EL (cell line): ENCODE measurements at regions not wholly inside any gene's neighbourhood (a gene's known extent, or its start where the extent isn't known, plus 50 kb on each side); places are given as distances from the start of the nearest gene placed in this dataset.
"Not testable (repeated sequence)": the region's sequence is repeated elsewhere in the genome, so short reads cannot be mapped to it uniquely, and the experiment has no call there.

Source experiments
- DNase-seq: peaks from one replicate; pipeline ENCODE4 v3.0.0-alpha.2; 2016

- DNase-seq: no peak
These were observed 422.1 kb downstream of the RAB38 start for GRCh38 chr11:87753143-87753542.

DNA sequence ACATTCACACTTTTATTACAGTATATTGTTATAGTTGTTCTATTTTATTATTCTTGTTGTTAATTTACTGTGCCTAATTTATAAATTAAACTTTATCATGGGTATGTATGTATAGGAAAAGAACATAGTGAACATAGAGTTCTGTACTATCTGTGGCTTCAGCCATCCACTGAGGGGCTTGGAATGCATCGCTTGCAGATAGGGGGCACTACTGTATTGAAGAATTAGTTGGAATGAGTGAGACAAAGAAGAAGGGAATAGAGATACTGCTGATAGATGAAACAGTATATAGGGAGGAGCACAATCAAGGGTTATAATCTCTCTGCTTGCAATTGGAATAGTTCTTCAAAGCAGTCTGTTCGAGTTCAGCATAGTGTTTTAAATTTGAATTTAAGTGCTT, 432.2 kb downstream of the RAB38 start:
- DNase-seq: no peak

- DNase-seq: no peak
These were observed 434.3 kb downstream of the RAB38 start for GRCh38 chr11:87740968-87741367.

DNA sequence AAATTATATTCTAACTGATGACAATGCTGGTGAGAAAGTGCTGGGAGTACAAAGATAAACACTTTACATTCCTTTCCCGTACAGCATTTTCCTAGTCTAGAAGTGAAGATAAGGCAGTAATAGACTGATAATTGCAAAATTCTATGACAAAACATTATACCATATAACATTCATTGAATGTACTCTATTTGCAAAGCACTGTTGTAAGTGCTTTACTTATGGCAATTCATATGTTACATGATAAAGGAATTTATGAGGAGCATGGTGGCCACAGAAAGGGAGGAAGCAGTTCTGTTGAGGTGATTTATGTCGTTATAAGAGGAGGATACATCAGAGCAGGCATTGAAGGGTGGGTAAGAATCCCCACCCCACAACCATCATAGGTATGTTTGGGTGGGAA, 434.8 kb downstream of the RAB38 start:
- DNase-seq: no peak

GRCh38 chr11:87739766-87740165, 435.5 kb downstream of the RAB38 start:
- peak; percentile 7 for DNase-seq

- DNase-seq: no peak
These were observed 436.0 kb downstream of the RAB38 start for GRCh38 chr11:87739261-87739660.

DNA sequence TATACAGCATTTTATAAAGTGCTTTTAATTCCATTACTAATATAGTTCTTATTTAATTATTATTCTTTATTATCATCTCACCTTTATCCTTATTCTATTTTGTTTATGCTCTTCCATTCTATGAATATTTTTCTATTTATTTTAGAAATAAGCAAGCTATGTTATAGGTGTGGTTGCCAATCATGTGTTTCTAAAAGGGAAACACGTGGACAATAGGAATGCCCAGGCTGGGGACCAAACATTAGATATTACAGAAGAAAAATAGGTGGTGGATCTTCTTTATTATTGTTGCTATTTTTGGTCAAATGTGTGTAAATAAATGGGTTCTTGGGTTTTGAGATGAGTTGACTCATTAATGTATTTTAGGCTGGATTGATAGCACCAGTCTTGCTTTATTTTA, 438.3 kb downstream of the RAB38 start:
- no peak for DNase-seq

DNA sequence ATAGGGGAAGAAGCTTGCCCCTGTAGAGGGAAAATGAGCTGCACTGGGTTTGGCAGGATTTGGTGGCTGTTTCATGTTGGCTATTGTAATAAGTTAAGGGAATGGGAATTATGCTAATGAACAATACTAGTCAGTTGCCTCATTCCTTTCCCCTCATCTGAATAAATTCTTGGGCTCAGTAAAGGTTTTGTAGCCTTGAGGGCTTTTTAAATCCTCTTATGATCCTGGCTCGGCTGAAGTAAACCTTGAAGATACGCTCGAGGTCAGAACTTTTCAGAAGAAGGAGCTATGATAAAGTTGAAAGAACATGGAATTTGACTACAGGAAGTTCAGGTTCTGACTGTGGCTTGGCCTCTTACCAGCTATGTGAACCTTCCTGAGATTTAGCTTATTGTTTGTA, 448.7 kb downstream of the RAB38 start:
- peak; percentile 22 for DNase-seq

GRCh38 chr11:87724358-87724757, 450.9 kb downstream of the RAB38 start:
- DNase-seq: no peak

DNA sequence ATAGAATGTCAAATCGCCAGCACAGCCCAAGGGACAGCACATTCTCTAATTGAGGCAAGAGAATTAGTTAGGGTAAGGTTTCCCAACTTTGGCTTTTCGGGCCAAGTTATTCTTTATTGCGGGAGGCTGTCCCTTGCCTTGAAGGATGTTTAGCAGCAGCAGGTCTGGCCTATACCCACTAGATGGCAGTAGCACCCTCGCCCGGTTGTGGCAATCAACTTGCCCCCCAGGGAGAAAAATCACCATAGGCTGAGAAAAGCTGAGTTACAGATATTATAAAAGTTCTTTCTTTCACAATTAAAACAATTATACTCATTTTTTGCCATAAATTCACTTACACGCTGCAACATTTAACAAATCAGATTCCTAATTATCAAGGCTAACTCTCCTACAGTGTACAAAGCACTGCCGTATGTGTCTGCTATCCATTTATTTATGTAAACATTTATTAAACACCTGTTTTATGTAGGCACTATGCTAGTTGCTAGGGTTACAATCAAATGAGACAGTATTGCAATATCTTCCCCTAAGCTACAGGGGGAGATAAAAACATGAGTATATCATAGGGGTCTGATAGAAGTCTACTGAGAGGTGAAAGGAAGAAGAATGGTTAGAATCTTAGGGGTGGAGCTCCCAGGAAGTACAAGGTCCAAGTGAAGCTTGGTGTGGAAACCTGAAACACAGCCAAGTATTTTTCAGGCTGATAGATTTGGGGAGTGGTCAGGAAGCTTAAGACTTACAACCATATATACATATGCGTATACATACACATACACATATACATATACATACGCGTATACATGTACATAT, 452.3 kb downstream of the RAB38 start:
- peak; percentile 43 for DNase-seq

DNA sequence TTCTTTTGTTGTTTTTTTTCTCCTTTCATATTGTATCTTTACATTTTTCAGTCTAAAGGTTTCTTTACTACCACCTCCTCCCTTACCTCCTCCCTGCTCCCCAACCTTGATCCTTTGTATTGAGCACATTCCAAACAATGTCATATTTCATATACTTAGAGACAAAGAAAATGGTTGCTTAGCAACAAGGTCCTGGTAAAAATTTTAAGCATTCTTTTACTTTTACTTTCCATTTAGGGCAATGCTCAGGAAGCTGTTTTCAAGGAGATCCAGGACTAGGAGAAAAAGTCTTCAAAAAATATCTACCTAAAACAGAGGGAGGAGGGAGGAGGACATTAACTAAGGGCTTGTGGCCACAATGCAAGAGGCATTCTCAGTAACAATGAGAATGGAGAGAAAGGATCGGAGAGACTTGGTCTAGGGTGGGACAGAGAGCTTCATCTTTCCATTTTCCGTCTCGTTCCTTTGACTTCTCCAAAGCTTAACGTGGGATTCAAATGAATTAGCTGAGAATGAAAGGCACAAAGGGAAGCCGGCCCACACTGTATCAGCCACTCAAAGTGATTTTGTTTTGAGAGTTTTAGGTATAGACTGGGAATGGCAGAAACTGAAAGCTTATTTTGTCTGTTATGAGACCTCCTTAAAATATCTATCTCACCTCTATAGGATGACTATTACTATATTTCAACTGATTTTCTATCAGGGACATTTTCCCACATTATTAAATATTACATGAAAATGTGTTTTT, 455.7 kb downstream of the RAB38 start:
- peak; percentile 32 for DNase-seq

DNA sequence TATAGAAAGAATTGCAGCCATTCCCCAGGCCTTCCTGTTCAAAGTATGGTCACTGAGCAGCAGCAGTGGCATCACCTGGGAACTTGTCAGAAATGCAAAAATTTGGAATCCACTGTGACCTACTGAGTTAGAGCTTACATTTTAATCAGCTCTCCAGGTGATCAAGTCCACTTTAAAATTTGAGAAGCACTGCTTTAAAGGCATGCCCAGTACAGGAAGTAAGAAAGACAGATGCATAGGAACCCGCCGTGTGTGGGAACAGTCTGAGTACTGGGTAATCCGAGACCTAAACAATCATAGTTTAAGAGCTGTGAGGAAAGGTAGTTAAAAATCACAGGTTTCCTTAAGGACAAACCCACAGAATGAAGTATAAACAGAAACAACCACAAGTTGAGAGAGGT, 462.4 kb downstream of the RAB38 start:
- DNase-seq: no peak

- DNase-seq: no peak
These were observed 462.9 kb downstream of the RAB38 start for GRCh38 chr11:87712391-87712790.

GRCh38 chr11:87703589-87703988, 471.7 kb downstream of the RAB38 start:
- not testable (repeated sequence) for DNase-seq

- no peak for DNase-seq
These were observed 499.2 kb downstream of the RAB38 start for GRCh38 chr11:87675993-87676392.

GRCh38 chr11:87666730-87667129, 508.5 kb downstream of the RAB38 start:
- DNase-seq: no peak

- DNase-seq: no peak
These were observed 513.0 kb downstream of the RAB38 start for GRCh38 chr11:87662287-87662686.

- DNase-seq: no peak
These were observed 514.1 kb downstream of the RAB38 start for GRCh38 chr11:87660926-87661660.

DNA sequence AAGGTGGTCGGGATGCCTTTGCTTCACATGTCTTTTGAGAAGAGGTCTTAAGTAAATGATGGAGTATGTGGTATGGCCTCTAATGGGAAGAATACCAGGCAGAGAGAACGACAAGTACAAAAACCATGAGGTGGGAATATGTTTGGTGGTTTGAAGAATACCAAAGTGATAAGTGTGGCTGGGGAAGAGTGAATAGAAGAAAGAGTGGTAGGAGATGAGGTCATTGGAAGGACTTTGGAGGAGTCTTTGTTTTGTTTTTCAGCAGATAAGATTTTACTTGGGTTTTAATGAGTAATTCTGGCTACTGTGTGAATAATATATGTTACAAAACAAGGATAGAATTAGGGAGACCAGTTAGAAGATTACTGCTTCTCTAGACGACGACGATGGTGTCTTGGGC, 515.4 kb downstream of the RAB38 start:
- peak; percentile 10 for DNase-seq

GRCh38 chr11:87645626-87646025, 529.6 kb downstream of the RAB38 start:
- no peak for DNase-seq

- DNase-seq: no peak
These were observed 535.4 kb downstream of the RAB38 start for GRCh38 chr11:87639753-87640364.

GRCh38 chr11:87635001-87635400, 540.2 kb downstream of the RAB38 start:
- no peak for DNase-seq

DNA sequence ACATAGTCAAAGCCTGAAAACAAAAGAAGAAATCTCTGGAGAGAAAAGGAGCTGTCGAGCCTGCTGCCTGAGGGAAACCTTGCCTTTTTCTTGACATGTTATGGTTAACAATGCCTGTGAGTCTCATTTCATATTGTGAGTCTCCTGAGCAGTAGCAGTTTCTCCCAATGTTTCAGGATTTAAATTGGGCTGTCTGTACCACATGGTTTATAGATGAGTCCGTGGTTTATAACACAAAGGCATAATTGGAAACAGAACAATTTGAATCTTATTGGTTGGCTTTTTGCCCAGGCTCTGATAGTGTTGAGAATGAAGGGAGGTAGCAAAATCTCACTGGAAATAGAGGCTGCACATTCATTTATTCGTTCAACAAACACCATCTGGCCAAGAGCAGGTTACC, 540.9 kb downstream of the RAB38 start:
- DNase-seq: no peak
